ENCODE measurements at regions not wholly inside any gene's neighbourhood (a gene's known extent, or its start where the extent isn't known, plus 50 kb on each side); places are given as distances from the start of the nearest gene placed in this dataset.

GRCh38 chr1:112209493-112209892, 186.5 kb upstream of the CTTNBP2NL start:
- TF ChIP-seq YY1 (IDR thresholded peaks at IDR 0.05; ENCODE audit: insufficient read depth, insufficient read length) (no peak), SUZ12 (IDR thresholded peaks at IDR 0.05; ENCODE audit: extremely low read depth, insufficient read depth, insufficient read length) (no peak)
